GM19438 (cell line): ENCODE measurements at regions not wholly inside any gene's neighbourhood (a gene's known extent, or its start where the extent isn't known, plus 50 kb on each side); places are given as distances from the start of the nearest gene placed in this dataset.
"Not testable (repeated sequence)": the region's sequence is repeated elsewhere in the genome, so short reads cannot be mapped to it uniquely, and the experiment has no call there.

Experiments used
- ATAC-seq: cut with Tn5 transposase; IDR thresholded peaks from one replicate; pipeline ENCODE4 v1.9.1; 2021; ENCODE audit warnings: low read depth; ENCODE audit not compliant: unreplicated experiment

GRCh38 chr2:7692657-7693161 lies 775.5 kb downstream of the RNF144A start:
- no peak for ATAC-seq

GRCh38 chr2:7693246-7694075 lies 776.2 kb downstream of the RNF144A start:
- no peak for ATAC-seq

DNA sequence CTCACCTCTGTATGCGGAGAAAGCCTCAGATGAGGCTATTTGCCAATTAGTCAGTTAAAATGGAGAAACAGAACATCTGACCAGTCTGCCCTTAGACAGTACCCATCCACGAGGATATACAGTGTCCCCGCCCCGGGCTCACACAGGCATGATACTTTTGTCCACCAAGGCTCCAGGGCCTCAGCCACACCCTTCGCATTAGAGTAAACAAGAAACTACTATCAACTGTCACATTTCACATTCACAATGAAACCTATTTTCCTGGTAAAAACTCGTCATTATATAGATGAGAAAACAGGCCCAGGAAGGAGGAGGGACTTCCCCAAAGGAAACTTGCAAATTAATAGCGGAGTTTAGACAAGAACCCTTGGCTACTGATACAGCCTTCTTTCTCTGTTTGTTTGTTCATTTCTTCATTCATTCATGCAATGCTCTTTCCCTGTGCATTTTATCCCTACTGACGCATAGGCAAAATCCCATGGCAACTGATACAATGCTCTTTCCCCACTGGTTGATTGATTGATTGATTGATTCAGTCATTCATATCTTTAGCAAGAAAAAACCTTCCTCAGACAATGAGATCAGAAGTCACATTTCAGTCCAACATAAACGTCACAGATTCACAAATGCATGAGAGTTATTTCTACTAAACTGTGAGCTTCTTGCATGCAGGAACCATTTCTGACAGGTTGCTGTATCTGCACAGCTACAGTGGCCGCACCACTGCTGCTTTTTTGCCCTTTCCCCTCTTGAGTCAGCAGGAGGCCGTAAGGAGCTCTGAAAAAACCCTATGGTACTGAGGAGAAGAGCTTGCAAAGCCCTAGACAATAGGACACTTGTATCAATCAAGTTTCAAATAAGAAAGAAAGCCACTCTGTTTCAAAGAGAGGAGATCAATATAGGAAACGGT lies 777.1 kb downstream of the RNF144A start:
- ATAC-seq = no peak

- not testable (repeated sequence) for ATAC-seq
These were observed 779.3 kb downstream of the RNF144A start for GRCh38 chr2:7696556-7696955.

- no peak for ATAC-seq
These were observed 779.8 kb downstream of the RNF144A start for GRCh38 chr2:7697052-7697451.

- ATAC-seq = no peak
These were observed 784.6 kb downstream of the RNF144A start for GRCh38 chr2:7701791-7702190.

- ATAC-seq = peak; percentile 86
These were observed 785.8 kb downstream of the RNF144A start for GRCh38 chr2:7703048-7703447.

- peak; percentile 37 for ATAC-seq
These were observed 786.4 kb downstream of the RNF144A start for GRCh38 chr2:7703543-7704144.

DNA sequence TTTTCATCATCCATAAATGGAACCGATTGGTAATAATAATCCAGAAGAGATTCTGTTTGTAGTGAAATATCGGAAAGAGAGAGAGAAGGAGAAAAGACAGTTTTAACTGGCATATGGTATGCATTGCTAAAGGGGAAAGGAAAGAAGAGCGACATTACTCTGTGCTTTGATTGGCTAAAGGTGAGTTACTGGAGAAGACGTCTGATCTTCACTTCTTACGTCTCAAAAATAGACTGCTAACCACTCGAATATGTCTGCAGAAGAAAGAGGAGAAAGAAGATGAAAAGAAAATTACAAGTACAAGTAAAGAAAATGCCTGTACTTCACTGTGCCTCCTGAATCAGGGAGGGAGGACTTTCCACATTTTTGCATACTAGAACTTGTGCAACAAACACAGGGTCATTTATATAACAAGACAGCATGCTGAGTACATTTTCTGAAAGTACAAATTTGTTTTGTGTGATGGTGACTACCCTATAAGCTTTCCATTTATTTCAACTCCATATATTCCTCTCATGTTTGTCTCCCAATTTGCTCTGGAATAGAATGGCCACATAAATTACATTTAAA lies 787.2 kb downstream of the RNF144A start:
- ATAC-seq = no peak

GRCh38 chr2:7706791-7707190 lies 789.6 kb downstream of the RNF144A start:
- no peak for ATAC-seq

DNA sequence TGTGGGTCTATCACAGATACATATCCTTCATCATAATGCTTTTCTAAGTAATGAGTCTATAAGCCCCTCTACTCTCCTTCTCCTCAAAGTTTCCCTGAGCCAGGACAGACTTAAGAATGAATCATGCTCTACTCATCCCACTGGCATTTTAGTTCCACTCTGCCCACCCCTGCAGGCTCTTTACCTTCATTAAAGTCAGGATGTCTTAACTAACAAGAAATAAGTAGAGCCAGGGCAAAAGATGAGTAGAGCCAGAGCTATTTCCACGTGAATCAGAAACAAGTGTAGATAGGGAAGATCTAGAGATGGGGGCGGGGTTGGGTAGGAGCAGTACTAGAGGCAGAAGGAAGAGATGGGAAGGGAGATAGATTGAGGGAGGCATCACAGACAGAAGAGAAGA lies 790.5 kb downstream of the RNF144A start:
- no peak for ATAC-seq

- ATAC-seq = no peak
These were observed 792.7 kb downstream of the RNF144A start for GRCh38 chr2:7709907-7710306.

DNA sequence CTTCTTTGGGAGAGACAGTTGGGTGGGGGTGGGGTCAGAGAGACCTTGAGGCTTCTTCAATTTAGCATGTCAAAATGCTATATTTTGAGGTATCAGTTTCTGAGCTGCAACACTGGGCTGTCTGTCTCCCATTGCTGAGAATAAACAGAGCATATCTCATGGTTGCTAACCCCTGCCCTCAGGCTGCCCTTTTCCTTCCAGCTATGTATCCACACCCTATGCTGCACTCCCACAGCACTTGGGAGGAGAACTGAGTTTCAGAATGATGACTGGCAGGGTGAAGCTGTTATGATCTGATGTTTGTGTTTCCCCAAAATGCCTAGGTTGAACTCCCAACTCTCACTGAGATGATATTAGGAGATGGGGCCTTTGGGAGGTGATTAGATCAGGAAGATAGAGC lies 794.0 kb downstream of the RNF144A start:
- no peak for ATAC-seq

- ATAC-seq = no peak
These were observed 802.7 kb downstream of the RNF144A start for GRCh38 chr2:7719876-7720275.

GRCh38 chr2:7721413-7721995 lies 804.3 kb downstream of the RNF144A start:
- no peak for ATAC-seq

- no peak for ATAC-seq
These were observed 805.1 kb downstream of the RNF144A start for GRCh38 chr2:7722212-7722910.

DNA sequence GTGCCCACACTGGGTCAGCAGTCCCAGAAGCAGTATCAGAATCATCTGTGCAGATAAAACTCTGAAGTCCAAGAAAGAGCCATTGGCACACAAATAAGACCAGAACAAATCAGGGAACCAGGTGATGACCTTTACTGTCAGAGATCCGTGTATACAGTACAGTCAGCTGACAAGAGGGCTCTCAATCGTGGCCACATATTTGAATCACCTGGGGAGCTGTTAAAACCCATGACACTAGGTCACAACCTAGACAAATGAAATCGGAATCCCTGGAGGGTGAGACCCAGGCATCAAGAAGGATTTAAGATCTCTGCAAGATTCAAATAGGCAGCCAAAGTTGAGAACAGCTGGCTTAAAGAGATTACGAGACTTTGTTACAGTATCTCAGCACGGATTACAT lies 807.1 kb downstream of the RNF144A start:
- ATAC-seq = no peak

DNA sequence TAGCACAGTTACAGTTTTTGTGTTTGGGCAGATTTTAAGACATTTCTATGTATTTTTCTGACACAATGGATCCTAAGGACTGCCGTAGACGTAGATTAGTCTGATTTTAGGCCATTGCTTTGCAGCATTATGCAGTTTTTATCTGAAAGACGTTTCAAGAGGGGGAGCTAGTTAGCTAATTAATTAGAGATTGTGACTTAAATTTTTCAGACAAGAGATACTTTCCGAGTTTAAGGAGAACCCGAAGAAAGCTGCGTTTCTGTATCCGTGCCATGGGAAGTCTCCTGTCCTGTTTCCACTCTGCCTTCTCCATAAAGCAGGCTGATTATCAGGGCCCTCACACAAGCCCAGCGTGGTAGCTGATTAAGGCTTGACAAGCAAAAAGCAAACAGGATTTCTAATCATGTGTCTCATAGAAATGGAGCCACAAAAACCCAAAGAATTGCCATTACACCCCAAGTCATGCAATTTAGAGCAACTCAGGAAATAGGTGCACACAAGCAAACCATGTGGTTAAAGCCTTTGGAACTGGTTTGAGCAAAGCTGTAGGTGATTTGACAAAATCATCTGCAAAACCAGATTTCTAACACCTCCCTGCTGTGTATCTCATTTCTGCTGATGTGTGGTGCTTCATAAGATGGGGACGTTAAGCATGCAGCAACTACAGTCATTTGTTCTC lies 808.1 kb downstream of the RNF144A start:
- no peak for ATAC-seq

GRCh38 chr2:7725850-7726242 lies 808.6 kb downstream of the RNF144A start:
- ATAC-seq = no peak
